WTC11 (cell line): ENCODE measurements at regions not wholly inside any gene's neighbourhood (a gene's known extent, or its start where the extent isn't known, plus 50 kb on each side); places are given as distances from the start of the nearest gene placed in this dataset.

Experiments used
- ATAC-seq: fragments of 200-7000 bp; cut with Tn5 transposase; 2 replicates; pipeline ENCODE4 v1.10.0; 2021; ENCODE audit warnings: mild to moderate bottlenecking, moderate library complexity
- CTCF ChIA-PET: fragments of 300-600 bp; sonication (Branson Sonifier 250); formaldehyde crosslinking; loops from one replicate; lab custom pipeline; 2021; ENCODE audit warnings: antibody characterized with exemption; lab: Charles Lee
- POLR2A ChIA-PET: fragments of 350-600 bp; sonication (Branson Sonifier 250); formaldehyde crosslinking; loops from one replicate; lab custom pipeline; 2021; ENCODE audit warnings: antibody characterized with exemption; lab: Charles Lee
- DNase-seq: peaks from one replicate; pipeline ENCODE4 v3.0.0; 2021; ENCODE audit warnings: low spot score
- H3K27ac Mint-ChIP-seq: 2 replicates; pipeline ENCODE4 v1.8.0; 2021; ENCODE audit warnings: mixed read lengths
- H3K27me3 Mint-ChIP-seq: 2 replicates; pipeline ENCODE4 v1.8.0; 2021; ENCODE audit warnings: low read depth, mild to moderate bottlenecking, moderate library complexity, mixed read lengths
- H3K36me3 Mint-ChIP-seq: 2 replicates; pipeline ENCODE4 v1.8.0; 2021; ENCODE audit warnings: mixed read lengths
- H3K4me1 Mint-ChIP-seq: 2 replicates; pipeline ENCODE4 v1.8.0; 2022; ENCODE audit warnings: mixed read lengths
- H3K4me3 Mint-ChIP-seq: 2 replicates; pipeline ENCODE4 v1.8.0; 2021; ENCODE audit warnings: mild to moderate bottlenecking, moderate library complexity, mixed read lengths
- H3K9me3 Mint-ChIP-seq: 2 replicates; pipeline ENCODE4 v1.8.0; 2021; ENCODE audit warnings: mixed read lengths
- ARID4B ChIP-seq: sonication (generic); formaldehyde crosslinking; IDR thresholded peaks from 2 replicates; pipeline ENCODE4 v1.8.0; 2023; ENCODE audit warnings: missing genetic modification reagents, mild to moderate bottlenecking, borderline replicate concordance
- ERG ChIP-seq: fragments of 250-450 bp; sonication (Bioruptor Pico); IDR thresholded peaks from 2 replicates; pipeline ENCODE4 v1.8.0; 2021; ENCODE audit warnings: mild to moderate bottlenecking
- ESRRA ChIP-seq: sonication (generic); formaldehyde crosslinking; IDR thresholded peaks from 2 replicates; pipeline ENCODE4 v1.8.1; 2022; ENCODE audit warnings: mild to moderate bottlenecking, missing genetic modification reagents, borderline replicate concordance
- ETV6 ChIP-seq: sonication (generic); formaldehyde crosslinking; IDR thresholded peaks from 2 replicates; pipeline ENCODE4 v1.8.1; 2022; ENCODE audit warnings: mild to moderate bottlenecking, missing genetic modification reagents
- FOXK1 ChIP-seq: sonication (generic); formaldehyde crosslinking; IDR thresholded peaks from 2 replicates; pipeline ENCODE4 v1.8.0; 2022; ENCODE audit warnings: mild to moderate bottlenecking, moderate library complexity, missing genetic modification reagents
- FOXP1 ChIP-seq: sonication (generic); formaldehyde crosslinking; IDR thresholded peaks from 2 replicates; pipeline ENCODE4 v1.8.0; 2022; ENCODE audit warnings: missing genetic modification reagents, mild to moderate bottlenecking, moderate library complexity, borderline replicate concordance
- GABPB1 ChIP-seq: sonication (generic); formaldehyde crosslinking; IDR thresholded peaks from 2 replicates; pipeline ENCODE4 v1.8.1; 2023; ENCODE audit warnings: mild to moderate bottlenecking, missing genetic modification reagents
- IRF1 ChIP-seq: sonication (generic); formaldehyde crosslinking; IDR thresholded peaks from 2 replicates; pipeline ENCODE4 v1.8.0; 2023; ENCODE audit warnings: missing genetic modification reagents
- JAZF1 ChIP-seq: fragments of 250-450 bp; sonication (Bioruptor Pico); IDR thresholded peaks from 2 replicates; pipeline ENCODE4 v1.9.0; 2021; ENCODE audit warnings: moderate library complexity, mild to moderate bottlenecking, inconsistent platforms
- JUN ChIP-seq: sonication (generic); formaldehyde crosslinking; IDR thresholded peaks from 2 replicates; pipeline ENCODE4 v1.8.0; 2023; ENCODE audit warnings: mild to moderate bottlenecking, missing genetic modification reagents
- NFYB ChIP-seq: sonication (generic); formaldehyde crosslinking; conservative IDR thresholded peaks from 2 replicates; pipeline ENCODE4 v1.8.0; 2022; ENCODE audit warnings: low read depth, missing genetic modification reagents
- NR1H2 ChIP-seq: sonication (generic); formaldehyde crosslinking; IDR thresholded peaks from 2 replicates; pipeline ENCODE4 v1.9.0; 2021; ENCODE audit warnings: mild to moderate bottlenecking, moderate library complexity, missing genetic modification reagents
- PRDM15 ChIP-seq: sonication (generic); formaldehyde crosslinking; IDR thresholded peaks from 2 replicates; pipeline ENCODE4 v1.8.0; 2022; ENCODE audit warnings: missing genetic modification reagents
- PRRX2 ChIP-seq: fragments of 250-450 bp; sonication (Bioruptor Pico); IDR thresholded peaks from 2 replicates; pipeline ENCODE4 v1.8.0; 2021; ENCODE audit warnings: mild to moderate bottlenecking
- RORB ChIP-seq: fragments of 250-450 bp; sonication (Bioruptor Pico); IDR thresholded peaks from 2 replicates; pipeline ENCODE4 v1.9.0; 2021; ENCODE audit warnings: mild to moderate bottlenecking
- ZNF138 ChIP-seq: sonication (generic); formaldehyde crosslinking; conservative IDR thresholded peaks from 2 replicates; pipeline ENCODE4 v1.8.1; 2022; ENCODE audit warnings: mild to moderate bottlenecking, moderate library complexity, missing genetic modification reagents
- ZNF317 ChIP-seq: sonication (generic); formaldehyde crosslinking; IDR thresholded peaks from 2 replicates; pipeline ENCODE4 v1.8.1; 2023; ENCODE audit warnings: low read depth, mild to moderate bottlenecking, moderate library complexity, missing genetic modification reagents, borderline replicate concordance
- TF ChIP-seq, protein P1 (sequence below): sonication (generic); formaldehyde crosslinking; IDR thresholded peaks from 2 replicates; pipeline ENCODE4 v1.8.0; 2022; ENCODE audit warnings: mild to moderate bottlenecking, missing genetic modification reagents
- TF ChIP-seq, protein P2 (sequence below): fragments of 250-450 bp; sonication (Bioruptor Pico); conservative IDR thresholded peaks from 2 replicates; pipeline ENCODE4 v1.9.0; 2021; ENCODE audit warnings: mild to moderate bottlenecking
- TF ChIP-seq, protein P3 (sequence below): sonication (generic); formaldehyde crosslinking; IDR thresholded peaks from 2 replicates; pipeline ENCODE4 v1.8.1; 2023; ENCODE audit warnings: mild to moderate bottlenecking, missing genetic modification reagents, moderate library complexity

GRCh38 chr1:193663965-193664364, 477.6 kb upstream of the B3GALT2 start (continued):
- TF ChIP-seq ERG (no peak), RORB (CRISPR knock-in tag) (no peak), PRRX2 (CRISPR knock-in tag) (no peak), ESRRA (no peak), FOXK1 (CRISPR knock-in tag) (no peak), NR1H2 (no peak), ETV6 (CRISPR knock-in tag) (no peak), NFYB (CRISPR knock-in tag) (no peak)

DNA sequence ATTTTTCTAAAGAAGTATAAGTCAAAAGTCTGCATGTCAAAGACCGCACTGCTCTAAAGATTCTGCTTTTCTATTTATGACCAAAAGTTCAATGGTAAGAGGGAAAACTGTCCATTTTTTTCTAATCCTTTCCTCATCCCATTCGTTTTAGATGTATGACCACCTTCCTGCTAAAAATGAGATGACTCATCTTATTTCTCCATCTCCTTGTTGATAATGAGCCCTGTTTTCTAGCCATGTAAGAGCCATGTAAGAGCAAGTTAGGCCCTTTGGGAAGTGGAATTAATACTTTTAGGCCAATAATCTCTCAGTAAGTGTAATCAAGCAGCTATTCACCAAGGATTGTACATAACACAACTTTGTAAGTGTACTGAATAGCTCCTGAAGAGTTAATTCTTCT, 475.6 kb upstream of the B3GALT2 start:
- H3K4me3 Mint-ChIP-seq = no peak overlapping the region
- no peak for ATAC-seq
- CTCF ChIA-PET = no interaction called here
- no peak for DNase-seq
- no peak overlapping the region for H3K27ac Mint-ChIP-seq
- no peaks in the 10 kb centered on the region for H3K9me3 Mint-ChIP-seq
- POLR2A ChIA-PET = no interaction called here
- H3K4me1 Mint-ChIP-seq = no peaks in the 10 kb centered on the region
- TF ChIP-seq JAZF1 (CRISPR knock-in tag) (no peak), ARID4B (no peak), PRDM15 (no peak), GABPB1 (CRISPR knock-in tag) (no peak), ZNF317 (CRISPR knock-in tag) (no peak), JUN (CRISPR knock-in tag) (no peak), IRF1 (CRISPR knock-in tag) (no peak), FOXP1 (no peak), FOXK1 (CRISPR knock-in tag) (no peak), ZNF138 (CRISPR knock-in tag) (no peak)
- TF ChIP-seq, protein P1, sequence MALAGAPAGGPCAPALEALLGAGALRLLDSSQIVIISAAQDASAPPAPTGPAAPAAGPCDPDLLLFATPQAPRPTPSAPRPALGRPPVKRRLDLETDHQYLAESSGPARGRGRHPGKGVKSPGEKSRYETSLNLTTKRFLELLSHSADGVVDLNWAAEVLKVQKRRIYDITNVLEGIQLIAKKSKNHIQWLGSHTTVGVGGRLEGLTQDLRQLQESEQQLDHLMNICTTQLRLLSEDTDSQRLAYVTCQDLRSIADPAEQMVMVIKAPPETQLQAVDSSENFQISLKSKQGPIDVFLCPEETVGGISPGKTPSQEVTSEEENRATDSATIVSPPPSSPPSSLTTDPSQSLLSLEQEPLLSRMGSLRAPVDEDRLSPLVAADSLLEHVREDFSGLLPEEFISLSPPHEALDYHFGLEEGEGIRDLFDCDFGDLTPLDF (CRISPR knock-in tag) = no peak
- TF ChIP-seq, protein P2, sequence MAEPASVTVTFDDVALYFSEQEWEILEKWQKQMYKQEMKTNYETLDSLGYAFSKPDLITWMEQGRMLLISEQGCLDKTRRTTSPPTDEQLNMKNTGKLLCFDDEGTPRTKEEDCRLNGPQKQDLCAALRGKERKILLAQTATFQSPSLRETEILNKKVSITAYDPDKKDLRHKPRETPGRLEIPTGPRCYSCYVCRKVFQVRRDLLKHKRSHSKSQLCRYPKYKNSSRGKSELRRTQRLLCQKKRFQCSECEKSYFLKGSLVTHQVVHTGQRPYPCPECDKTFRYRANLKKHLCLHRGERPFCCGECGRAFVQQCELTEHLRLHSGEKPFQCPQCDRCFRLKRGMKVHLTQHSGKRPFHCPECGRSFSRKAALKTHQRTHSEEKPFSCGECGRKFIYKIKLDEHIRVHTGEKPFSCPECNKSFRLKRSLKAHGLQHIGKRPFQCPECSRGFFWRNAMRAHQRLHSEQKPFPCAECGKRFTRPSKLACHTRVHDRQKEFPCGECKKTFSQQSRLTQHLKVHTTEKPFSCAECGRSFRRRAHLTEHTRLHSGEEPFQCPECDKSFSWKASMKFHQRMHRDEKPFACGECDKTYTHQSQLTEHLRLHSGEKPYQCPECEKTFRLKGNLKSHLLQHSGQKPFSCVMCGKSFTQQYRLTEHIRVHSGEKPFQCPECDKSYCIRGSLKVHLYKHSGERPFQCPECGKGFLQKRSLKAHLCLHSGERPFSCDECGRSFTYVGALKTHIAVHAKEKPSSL (CRISPR knock-in tag) = no peak
- TF ChIP-seq, protein P3, sequence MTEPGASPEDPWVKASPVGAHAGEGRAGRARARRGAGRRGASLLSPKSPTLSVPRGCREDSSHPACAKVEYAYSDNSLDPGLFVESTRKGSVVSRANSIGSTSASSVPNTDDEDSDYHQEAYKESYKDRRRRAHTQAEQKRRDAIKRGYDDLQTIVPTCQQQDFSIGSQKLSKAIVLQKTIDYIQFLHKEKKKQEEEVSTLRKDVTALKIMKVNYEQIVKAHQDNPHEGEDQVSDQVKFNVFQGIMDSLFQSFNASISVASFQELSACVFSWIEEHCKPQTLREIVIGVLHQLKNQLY (CRISPR knock-in tag) = no peak
- no peaks in the 10 kb centered on the region for H3K36me3 Mint-ChIP-seq
- H3K27me3 Mint-ChIP-seq = no peaks in the 10 kb centered on the region
